SK-N-SH (cell line): ENCODE measurements at regions not wholly inside any gene's neighbourhood (a gene's known extent, or its start where the extent isn't known, plus 50 kb on each side); places are given as distances from the start of the nearest gene placed in this dataset.

ENCODE experiments used
- CTCF ChIA-PET: fragments of 300-600, 350-600 bp; formaldehyde crosslinking; extraction: SDS; loops from one replicate; lab custom pipeline; 2021; lab: Yijun Ruan, JAX
- POLR2A ChIA-PET: fragments of 350-600 bp; sonication (Branson Sonifier 250); formaldehyde crosslinking; extraction: SDS; loops from one replicate; lab custom pipeline; 2020; ENCODE audit warnings: antibody characterized with exemption, inconsistent platforms; lab: Yijun Ruan, JAX
- DNase-seq: peaks from one replicate; pipeline ENCODE4 v3.0.0; 2012
- H2AFZ ChIP-seq: fragments of 200-600 bp; sonication (generic); 2 replicates; pipeline ENCODE4 v1.8.1; 2016; ENCODE audit warnings: antibody characterized with exemption, mild to moderate bottlenecking, low read depth
- H3F3A ChIP-seq: fragments of 200-600 bp; sonication (generic); replicated peaks from 2 replicates; pipeline ENCODE3; 2016; ENCODE audit warnings: antibody characterized with exemption, mild to moderate bottlenecking; ENCODE audit not compliant: insufficient read depth
- H3K27ac ChIP-seq, 2 experiments: fragments of 200-500 bp in 1 of 2; fragments of 200-600 bp in 1 of 2; sonication (Bioruptor generic) in 1 of 2; sonication (generic), shearing (Covaris generic) in 1 of 2; 2 replicates each; pipeline versions ENCODE4 v1.5.1 to v1.6.1; 2014 to 2016; ENCODE audit warnings: low read depth in 2 of 2, inconsistent platforms in 1 of 2, low read length in 1 of 2, mild to moderate bottlenecking in 1 of 2, mixed read lengths in 1 of 2
- H3K27me3 ChIP-seq: fragments of 200-600 bp; sonication (generic), shearing (Covaris generic); 2 replicates; pipeline ENCODE4 v1.6.1; 2016; ENCODE audit warnings: mixed run types; ENCODE audit not compliant: insufficient read depth
- H3K36me3 ChIP-seq, 2 experiments: fragments of 200-500 bp in 1 of 2; fragments of 200-600 bp in 1 of 2; sonication (Bioruptor generic) in 1 of 2; sonication (generic) in 1 of 2; replicated peaks in 1 of 2; 2 replicates each; pipeline versions ENCODE3 to v1.5.1; 2014 to 2016; ENCODE audit warnings: low read length in 1 of 2, mild to moderate bottlenecking in 1 of 2; ENCODE audit not compliant: insufficient read depth in 2 of 2, control insufficient read depth in 1 of 2
- H3K4me1 ChIP-seq, 2 experiments: fragments of 200-500 bp in 1 of 2; fragments of 200-600 bp in 1 of 2; sonication (Bioruptor generic) in 1 of 2; sonication (generic), shearing (Covaris generic) in 1 of 2; 2 replicates each; pipeline versions ENCODE4 v1.5.1 to v1.6.1; 2014 to 2016; ENCODE audit warnings: low read depth in 1 of 2, low read length in 1 of 2, mixed run types in 1 of 2; ENCODE audit not compliant: insufficient read depth in 2 of 2, control insufficient read depth in 1 of 2
- H3K4me2 ChIP-seq: fragments of 200-600 bp; sonication (generic), shearing (Covaris generic); 2 replicates; pipeline ENCODE4 v1.6.1; 2017; ENCODE audit warnings: mixed run types
- H3K4me3 ChIP-seq, 2 experiments: fragments of 200-500 bp in 1 of 2; fragments of 200-600 bp in 1 of 2; sonication (Bioruptor generic) in 1 of 2; sonication (generic), shearing (Covaris generic) in 1 of 2; 2 replicates each; pipeline versions ENCODE4 v1.5.1 to v1.8.1; 2014 to 2016; ENCODE audit warnings: low read depth in 2 of 2, inconsistent platforms in 1 of 2, low read length in 1 of 2, mild to moderate bottlenecking in 1 of 2, mixed read lengths in 1 of 2, moderate library complexity in 1 of 2
- H3K79me2 ChIP-seq: fragments of 200-600 bp; sonication (generic); 2 replicates; pipeline ENCODE4 v1.8.1; 2017; ENCODE audit warnings: mild to moderate bottlenecking; ENCODE audit not compliant: insufficient read depth
- H3K9ac ChIP-seq: fragments of 200-600 bp; sonication (generic); 2 replicates; pipeline ENCODE4 v1.6.1; 2017; ENCODE audit warnings: mixed run types
- H3K9me2 ChIP-seq: fragments of 200-600 bp; sonication (generic); 2 replicates; pipeline ENCODE4 v1.6.1; 2017; ENCODE audit warnings: mixed run types
- H3K9me3 ChIP-seq: fragments of 200-600 bp; sonication (generic); 2 replicates; pipeline ENCODE4 v1.6.1; 2017; ENCODE audit warnings: mixed run types, mild to moderate bottlenecking, moderate library complexity
- H4K20me1 ChIP-seq: fragments of 200-600 bp; sonication (generic); 2 replicates; pipeline ENCODE4 v1.6.1; 2017; ENCODE audit warnings: mild to moderate bottlenecking, mixed run types; ENCODE audit not compliant: insufficient read depth
- CHD2 ChIP-seq: fragments of 150-350 bp; IDR thresholded peaks from 2 replicates; pipeline ENCODE4 v1.6.1; 2018; ENCODE audit warnings: low read length; ENCODE audit not compliant: partially characterized antibody
- FOSL2 ChIP-seq: IDR thresholded peaks from 2 replicates; pipeline ENCODE4 v1.4.0; 2012; ENCODE audit warnings: low read depth, mild to moderate bottlenecking, moderate library complexity, borderline replicate concordance
- FOXJ3 ChIP-seq: sonication (generic); formaldehyde crosslinking; IDR thresholded peaks from 2 replicates; pipeline ENCODE4 v1.5.1; 2020; ENCODE audit warnings: mild to moderate bottlenecking, missing genetic modification reagents
- FOXM1 ChIP-seq: IDR thresholded peaks from 2 replicates; pipeline ENCODE4 v1.4.0; 2012; ENCODE audit warnings: low read depth, mild to moderate bottlenecking
- MXI1 ChIP-seq: IDR thresholded peaks from 2 replicates; pipeline ENCODE4 v1.6.1; 2012; ENCODE audit warnings: mild to moderate bottlenecking, low read depth, low read length, improper control_type of control experiment
- NFIC ChIP-seq: IDR thresholded peaks from 2 replicates; pipeline ENCODE4 v1.4.0; 2012; ENCODE audit warnings: borderline replicate concordance
- POLR2AphosphoS5 ChIP-seq: IDR thresholded peaks from 2 replicates; pipeline ENCODE4 v1.6.1; 2012; ENCODE audit warnings: low read depth, low read length
- RCOR1 ChIP-seq: fragments of 150-350 bp; IDR thresholded peaks from 2 replicates; pipeline ENCODE4 v1.6.1; 2017; ENCODE audit warnings: antibody characterized with exemption, low read length
- RXRA ChIP-seq: IDR thresholded peaks from 2 replicates; pipeline ENCODE4 v1.4.0; 2012; ENCODE audit warnings: low read depth, mild to moderate bottlenecking, borderline replicate concordance
- TCF12 ChIP-seq: IDR thresholded peaks from 2 replicates; pipeline ENCODE4 v1.4.0; 2012
- YY1 ChIP-seq: IDR thresholded peaks from 2 replicates; pipeline ENCODE4 v1.4.0; 2012; ENCODE audit warnings: low read depth, mild to moderate bottlenecking
- WGBS: methylation state at CpG from one replicate; pipeline ENCODE4 v1.1.6; 2017; ENCODE audit warnings: low lambda C conversion rate; 5-methylcytosine and 5-hydroxymethylcytosine counted together
- TF ChIP-seq, protein P1 (sequence below): fragments of 200-600 bp; sonication (generic); IDR thresholded peaks from 2 replicates; pipeline ENCODE4 v1.6.1; 2017; ENCODE audit warnings: antibody characterized with exemption, mild to moderate bottlenecking, moderate library complexity
- TF ChIP-seq, protein P2 (sequence below): IDR thresholded peaks from 2 replicates; pipeline ENCODE4 v1.4.0; 2012; ENCODE audit warnings: low read depth
- TF ChIP-seq, protein P3 (sequence below): IDR thresholded peaks from 2 replicates; pipeline ENCODE4; 2012
- TF ChIP-seq, protein P4 (sequence below): fragments of 150-350 bp; IDR thresholded peaks from 2 replicates; pipeline ENCODE4 v1.6.1; 2017; ENCODE audit warnings: antibody characterized with exemption, low read length, low read depth, borderline replicate concordance

DNA sequence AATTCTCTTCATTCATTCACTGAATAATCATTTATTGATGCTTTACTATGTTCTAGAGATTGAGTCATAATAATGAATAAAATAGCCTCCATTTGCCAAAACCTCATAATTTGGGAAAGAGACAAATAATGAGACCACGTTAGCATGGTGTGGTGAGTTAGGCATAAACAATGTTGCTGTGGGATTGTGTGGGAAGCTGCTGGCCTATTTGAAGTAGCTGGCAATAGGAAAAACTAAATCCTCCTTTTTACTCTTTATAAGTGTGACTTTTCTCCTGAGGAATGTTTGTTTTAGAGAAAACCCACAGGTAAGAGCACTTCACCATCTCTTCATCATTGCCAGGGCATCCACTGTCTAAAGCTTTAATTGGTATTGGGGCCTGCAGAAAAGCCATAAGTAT is 95.3 kb downstream of the AREG start (continued):
- TF ChIP-seq, protein P1, sequence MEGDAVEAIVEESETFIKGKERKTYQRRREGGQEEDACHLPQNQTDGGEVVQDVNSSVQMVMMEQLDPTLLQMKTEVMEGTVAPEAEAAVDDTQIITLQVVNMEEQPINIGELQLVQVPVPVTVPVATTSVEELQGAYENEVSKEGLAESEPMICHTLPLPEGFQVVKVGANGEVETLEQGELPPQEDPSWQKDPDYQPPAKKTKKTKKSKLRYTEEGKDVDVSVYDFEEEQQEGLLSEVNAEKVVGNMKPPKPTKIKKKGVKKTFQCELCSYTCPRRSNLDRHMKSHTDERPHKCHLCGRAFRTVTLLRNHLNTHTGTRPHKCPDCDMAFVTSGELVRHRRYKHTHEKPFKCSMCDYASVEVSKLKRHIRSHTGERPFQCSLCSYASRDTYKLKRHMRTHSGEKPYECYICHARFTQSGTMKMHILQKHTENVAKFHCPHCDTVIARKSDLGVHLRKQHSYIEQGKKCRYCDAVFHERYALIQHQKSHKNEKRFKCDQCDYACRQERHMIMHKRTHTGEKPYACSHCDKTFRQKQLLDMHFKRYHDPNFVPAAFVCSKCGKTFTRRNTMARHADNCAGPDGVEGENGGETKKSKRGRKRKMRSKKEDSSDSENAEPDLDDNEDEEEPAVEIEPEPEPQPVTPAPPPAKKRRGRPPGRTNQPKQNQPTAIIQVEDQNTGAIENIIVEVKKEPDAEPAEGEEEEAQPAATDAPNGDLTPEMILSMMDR, result no peak
- no peak for TF ChIP-seq RXRA
- TF ChIP-seq, protein P2, sequence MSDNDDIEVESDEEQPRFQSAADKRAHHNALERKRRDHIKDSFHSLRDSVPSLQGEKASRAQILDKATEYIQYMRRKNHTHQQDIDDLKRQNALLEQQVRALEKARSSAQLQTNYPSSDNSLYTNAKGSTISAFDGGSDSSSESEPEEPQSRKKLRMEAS, result no peak
- no peak for TF ChIP-seq FOXJ3 (CRISPR knock-in tag)

DNA sequence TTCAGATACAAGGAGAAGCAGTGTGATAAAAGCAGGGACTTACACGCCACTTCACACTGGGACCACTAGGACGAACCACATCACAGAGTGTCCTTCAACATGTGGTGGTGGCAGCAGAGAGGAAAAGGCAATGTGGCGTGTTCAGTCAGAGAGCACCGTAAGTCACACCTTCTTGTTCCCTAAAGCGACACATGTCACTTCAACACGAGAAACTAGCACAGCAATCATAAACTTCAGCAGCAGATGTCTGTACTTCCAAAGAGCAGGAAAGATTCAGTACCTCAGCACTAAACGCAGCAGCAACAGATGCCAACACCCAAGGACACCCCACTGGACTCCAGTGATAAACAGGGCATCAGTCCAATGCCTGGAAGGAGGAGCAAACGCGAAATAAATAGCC is 96.7 kb downstream of the AREG start:
- no peaks in the 10 kb centered on the region for H3K27me3 ChIP-seq
- TF ChIP-seq RCOR1, result no peak
- TF ChIP-seq POLR2AphosphoS5, result no peak
- TF ChIP-seq, protein P3, sequence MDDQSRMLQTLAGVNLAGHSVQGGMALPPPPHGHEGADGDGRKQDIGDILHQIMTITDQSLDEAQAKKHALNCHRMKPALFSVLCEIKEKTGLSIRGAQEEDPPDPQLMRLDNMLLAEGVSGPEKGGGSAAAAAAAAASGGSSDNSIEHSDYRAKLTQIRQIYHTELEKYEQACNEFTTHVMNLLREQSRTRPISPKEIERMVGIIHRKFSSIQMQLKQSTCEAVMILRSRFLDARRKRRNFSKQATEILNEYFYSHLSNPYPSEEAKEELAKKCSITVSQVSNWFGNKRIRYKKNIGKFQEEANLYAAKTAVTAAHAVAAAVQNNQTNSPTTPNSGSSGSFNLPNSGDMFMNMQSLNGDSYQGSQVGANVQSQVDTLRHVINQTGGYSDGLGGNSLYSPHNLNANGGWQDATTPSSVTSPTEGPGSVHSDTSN, result no peak
- TF ChIP-seq, protein P4, sequence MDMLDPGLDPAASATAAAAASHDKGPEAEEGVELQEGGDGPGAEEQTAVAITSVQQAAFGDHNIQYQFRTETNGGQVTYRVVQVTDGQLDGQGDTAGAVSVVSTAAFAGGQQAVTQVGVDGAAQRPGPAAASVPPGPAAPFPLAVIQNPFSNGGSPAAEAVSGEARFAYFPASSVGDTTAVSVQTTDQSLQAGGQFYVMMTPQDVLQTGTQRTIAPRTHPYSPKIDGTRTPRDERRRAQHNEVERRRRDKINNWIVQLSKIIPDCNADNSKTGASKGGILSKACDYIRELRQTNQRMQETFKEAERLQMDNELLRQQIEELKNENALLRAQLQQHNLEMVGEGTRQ, result no peak
- TF ChIP-seq FOXJ3 (CRISPR knock-in tag), result no peak
- no peak for TF ChIP-seq FOSL2
- TF ChIP-seq CHD2, result no peak
- no peak for TF ChIP-seq MXI1
- no peak for TF ChIP-seq FOXM1
- no peak for TF ChIP-seq NFIC
- TF ChIP-seq TCF12, result no peak
- TF ChIP-seq, protein P1, result no peak
- TF ChIP-seq YY1, result no peak
- no peak overlapping the region for H3K4me3 ChIP-seq
- DNase-seq, result no peak
- ChIA-PET POLR2A (no interaction called here), CTCF (interaction anchor here (2.7 kb wide), 1 partner anchor 10 kb away, joined by 9 read pairs; no protein-coding TSS in a partner anchor)
- H3K27ac ChIP-seq, result no peak overlapping the region
- no peak overlapping the region for H3K9ac ChIP-seq
- H4K20me1 ChIP-seq, result no peaks in the 10 kb centered on the region
- 7% methylated on average over 9 of the region's 9 CpGs for WGBS
- H3F3A ChIP-seq, result no peaks in the 10 kb centered on the region
- no peak overlapping the region for H3K4me2 ChIP-seq
- H3K36me3 ChIP-seq, result no peaks in the 10 kb centered on the region
- no peaks in the 10 kb centered on the region for H3K9me2 ChIP-seq
- H3K79me2 ChIP-seq, result no peaks in the 10 kb centered on the region
- H3K4me1 ChIP-seq, result no peaks in the 10 kb centered on the region
- H2AFZ ChIP-seq, result no peak overlapping the region
- H3K9me3 ChIP-seq, result no peaks in the 10 kb centered on the region
